BE2C (cell line): ENCODE measurements at regions not wholly inside any gene's neighbourhood (a gene's known extent, or its start where the extent isn't known, plus 50 kb on each side); places are given as distances from the start of the nearest gene placed in this dataset.

ENCODE experiments used
- DNase-seq: peaks from one replicate; pipeline ENCODE4 v3.0.0-alpha.2; 2020
- H3K27me3 ChIP-seq: fragments of 250-450 bp; sonication (Bioruptor Pico); 2 replicates; pipeline ENCODE4 v1.5.1; 2020; ENCODE audit warnings: mild to moderate bottlenecking
- H3K36me3 ChIP-seq: fragments of 250-450 bp; sonication (Bioruptor Pico); 2 replicates; pipeline ENCODE4 v1.5.1; 2020; ENCODE audit warnings: mild to moderate bottlenecking
- H3K4me1 ChIP-seq: fragments of 250-450 bp; sonication (Bioruptor Pico); 2 replicates; pipeline ENCODE4 v1.5.1; 2020
- H3K4me3 ChIP-seq: 2 replicates; pipeline ENCODE4 v1.5.1; 2011; ENCODE audit warnings: low read depth, low read length
- H3K9me3 ChIP-seq: fragments of 250-450 bp; sonication (Bioruptor Pico); 2 replicates; pipeline ENCODE4 v1.5.1; 2020
- CTCF ChIP-seq: IDR thresholded peaks from 2 replicates; pipeline ENCODE4 v1.5.1; 2012; ENCODE audit warnings: mild to moderate bottlenecking, low read depth, low read length

DNA sequence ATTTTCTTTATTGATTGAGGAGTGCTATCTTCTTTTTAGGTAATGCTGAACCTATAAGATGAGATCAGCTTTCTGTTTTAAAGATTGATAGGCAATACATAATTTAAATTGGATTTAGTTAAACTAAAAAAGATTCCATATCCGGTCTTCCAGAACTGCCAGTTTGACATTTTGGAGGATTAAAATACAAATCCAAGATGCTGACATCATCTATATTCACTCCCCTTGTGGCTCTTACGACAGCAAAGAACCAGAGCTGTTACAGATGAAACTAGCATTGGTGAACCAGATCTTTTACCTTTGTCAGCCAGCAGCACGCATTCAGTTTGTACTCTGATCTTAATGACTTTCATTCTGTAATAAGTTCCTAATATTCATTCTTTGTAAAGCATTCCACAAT is 218.7 kb downstream of the ZIC4 start:
- DNase-seq, result no peak
- Histone ChIP-seq H3K4me3 (no peak overlapping the region), H3K9me3 (no peaks in the 10 kb centered on the region), H3K4me1 (no peaks in the 10 kb centered on the region), H3K36me3 (no peaks in the 10 kb centered on the region), H3K27me3 (no peaks in the 10 kb centered on the region)
- no peak for TF ChIP-seq CTCF

GRCh38 chr3:147185781-147186180 is 220.6 kb downstream of the ZIC4 start:
- no peak overlapping the region for H3K4me3 ChIP-seq
- no peaks in the 10 kb centered on the region for H3K36me3 ChIP-seq
- no peak for DNase-seq
- no peaks in the 10 kb centered on the region for H3K9me3 ChIP-seq
- no peaks in the 10 kb centered on the region for H3K27me3 ChIP-seq
- H3K4me1 ChIP-seq, result no peaks in the 10 kb centered on the region
- TF ChIP-seq CTCF, result no peak

- no peaks in the 10 kb centered on the region for H3K27me3 ChIP-seq
- H3K36me3 ChIP-seq, result no peaks in the 10 kb centered on the region
- H3K4me1 ChIP-seq, result no peaks in the 10 kb centered on the region
- no peaks in the 10 kb centered on the region for H3K9me3 ChIP-seq
- no peak overlapping the region for H3K4me3 ChIP-seq
- TF ChIP-seq CTCF, result no peak
- no peak for DNase-seq
Observed at GRCh38 chr3:147184794-147185193, 221.5 kb downstream of the ZIC4 start.

- no peaks in the 10 kb centered on the region for H3K36me3 ChIP-seq
- TF ChIP-seq CTCF, result no peak
- no peak overlapping the region for H3K4me3 ChIP-seq
- DNase-seq, result no peak
- no peaks in the 10 kb centered on the region for H3K9me3 ChIP-seq
- H3K4me1 ChIP-seq, result no peaks in the 10 kb centered on the region
- H3K27me3 ChIP-seq, result no peaks in the 10 kb centered on the region
Observed at GRCh38 chr3:147173257-147173656, 233.1 kb downstream of the ZIC4 start.

DNA sequence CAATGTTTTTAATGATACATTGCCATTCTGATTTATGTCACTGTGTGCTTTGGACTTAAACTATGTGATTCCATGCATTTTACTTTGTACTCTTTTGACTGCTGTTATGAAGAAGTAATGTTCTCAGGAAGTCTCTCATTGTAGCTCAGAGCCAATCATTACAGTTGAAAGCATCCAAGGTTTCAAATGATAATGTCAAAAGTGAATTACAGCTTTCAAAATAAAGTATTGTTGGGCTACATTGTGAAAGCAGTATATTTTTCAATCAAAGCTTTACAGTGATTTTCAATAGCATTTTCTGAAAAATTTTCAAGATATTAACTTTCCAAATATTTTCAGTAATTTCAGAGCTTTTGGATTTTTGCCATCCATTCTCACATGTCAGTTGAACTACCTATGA is 243.6 kb downstream of the ZIC4 start:
- no peaks in the 10 kb centered on the region for H3K27me3 ChIP-seq
- no peaks in the 10 kb centered on the region for H3K9me3 ChIP-seq
- no peaks in the 10 kb centered on the region for H3K36me3 ChIP-seq
- no peak for DNase-seq
- H3K4me1 ChIP-seq, result no peaks in the 10 kb centered on the region
- no peak for TF ChIP-seq CTCF
- H3K4me3 ChIP-seq, result no peak overlapping the region

DNA sequence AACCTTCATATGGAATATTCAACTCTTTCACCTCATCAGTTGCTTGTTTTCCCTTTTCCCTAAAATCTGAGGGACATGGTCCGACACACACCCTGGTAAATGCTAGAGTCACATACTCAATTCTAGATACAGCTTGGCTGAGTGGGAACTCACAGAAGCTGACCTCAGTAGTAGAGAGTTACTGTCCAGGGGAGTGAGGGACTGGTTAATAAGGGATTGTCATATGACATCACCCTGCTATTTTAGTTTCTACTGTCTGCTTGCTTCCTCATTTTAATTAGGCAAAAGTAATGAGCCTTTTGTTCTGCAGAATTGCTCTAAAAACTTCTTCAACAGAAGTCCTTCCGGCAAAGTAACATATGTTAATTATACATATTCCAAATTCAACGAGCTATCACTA is 244.5 kb downstream of the ZIC4 start:
- no peaks in the 10 kb centered on the region for H3K4me1 ChIP-seq
- H3K9me3 ChIP-seq, result no peaks in the 10 kb centered on the region
- no peak for TF ChIP-seq CTCF
- H3K36me3 ChIP-seq, result no peaks in the 10 kb centered on the region
- DNase-seq, result no peak
- no peak overlapping the region for H3K4me3 ChIP-seq
- H3K27me3 ChIP-seq, result no peaks in the 10 kb centered on the region
